ENCODE measurements at regions not wholly inside any gene's neighbourhood (a gene's known extent, or its start where the extent isn't known, plus 50 kb on each side); places are given as distances from the start of the nearest gene placed in this dataset.

DNA sequence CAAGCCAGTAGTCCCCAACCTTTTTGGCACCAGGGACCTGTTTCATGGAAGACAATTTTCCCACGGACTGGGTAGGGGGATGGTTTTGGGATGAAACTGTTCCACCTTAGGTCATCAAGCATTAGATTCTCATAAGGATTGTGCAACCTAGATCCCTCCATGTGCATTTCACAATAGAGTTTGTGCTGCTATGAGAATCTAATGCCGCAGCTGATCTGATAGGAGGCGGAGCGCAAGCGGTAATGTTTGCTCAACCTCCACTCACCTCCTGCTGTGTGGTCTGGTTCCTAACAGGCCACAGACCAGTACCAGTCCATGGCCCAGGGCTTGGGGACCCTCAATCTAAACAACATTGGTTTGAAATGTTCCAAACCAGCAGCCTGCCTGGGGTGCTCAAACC lies 137.0 kb upstream of the STXBP5 start (continued):
- TF ChIP-seq, protein P1, sequence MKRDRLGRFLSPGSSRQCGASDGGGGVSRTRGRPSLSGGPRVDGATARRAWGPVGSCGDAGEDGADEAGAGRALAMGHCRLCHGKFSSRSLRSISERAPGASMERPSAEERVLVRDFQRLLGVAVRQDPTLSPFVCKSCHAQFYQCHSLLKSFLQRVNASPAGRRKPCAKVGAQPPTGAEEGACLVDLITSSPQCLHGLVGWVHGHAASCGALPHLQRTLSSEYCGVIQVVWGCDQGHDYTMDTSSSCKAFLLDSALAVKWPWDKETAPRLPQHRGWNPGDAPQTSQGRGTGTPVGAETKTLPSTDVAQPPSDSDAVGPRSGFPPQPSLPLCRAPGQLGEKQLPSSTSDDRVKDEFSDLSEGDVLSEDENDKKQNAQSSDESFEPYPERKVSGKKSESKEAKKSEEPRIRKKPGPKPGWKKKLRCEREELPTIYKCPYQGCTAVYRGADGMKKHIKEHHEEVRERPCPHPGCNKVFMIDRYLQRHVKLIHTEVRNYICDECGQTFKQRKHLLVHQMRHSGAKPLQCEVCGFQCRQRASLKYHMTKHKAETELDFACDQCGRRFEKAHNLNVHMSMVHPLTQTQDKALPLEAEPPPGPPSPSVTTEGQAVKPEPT (CRISPR knock-in tag; IDR thresholded peaks at IDR 0.05; ENCODE audit: low read depth) = no peak
- TF ChIP-seq ZNF317 (CRISPR knock-in tag; IDR thresholded peaks at IDR 0.05) (no peak), ZNF878 (CRISPR knock-in tag; IDR thresholded peaks at IDR 0.05) (no peak), ZNF264 (CRISPR knock-in tag; IDR thresholded peaks at IDR 0.05) (no peak), MAFG (CRISPR knock-in tag; IDR thresholded peaks at IDR 0.05) (no peak), ZSCAN21 (CRISPR knock-in tag; IDR thresholded peaks at IDR 0.05; ENCODE audit: borderline replicate concordance) (no peak; the same call in 1 of the 2 replicates), CEBPG (CRISPR knock-in tag; IDR thresholded peaks at IDR 0.05) (peak; percentile 88), ZBTB38 (CRISPR knock-in tag; IDR thresholded peaks at IDR 0.05) (no peak), FOXA3 (CRISPR knock-in tag; IDR thresholded peaks at IDR 0.05) (peak; percentile 48), ZFYVE20 (CRISPR knock-in tag; IDR thresholded peaks at IDR 0.05; ENCODE audit: borderline replicate concordance, low read depth) (no peak), GLI4 (CRISPR knock-in tag; IDR thresholded peaks at IDR 0.05; ENCODE audit: borderline replicate concordance) (no peak), U2AF1 (optimal IDR thresholded peaks at IDR 0.05; ENCODE audit: low read depth, low read length) (no peak), SP140L (CRISPR knock-in tag; IDR thresholded peaks at IDR 0.05; ENCODE audit: borderline replicate concordance) (no peak), ATF1 (CRISPR knock-in tag; IDR thresholded peaks at IDR 0.05) (no peak), ZNF382 (CRISPR knock-in tag; IDR thresholded peaks at IDR 0.05; ENCODE audit: borderline replicate concordance) (no peak), LCORL (IDR thresholded peaks at IDR 0.05) (no peak), LCORL (CRISPR knock-in tag; IDR thresholded peaks at IDR 0.05) (no peak), NFKB2 (CRISPR knock-in tag; IDR thresholded peaks at IDR 0.05; ENCODE audit: borderline replicate concordance) (no peak), GFI1 (CRISPR knock-in tag; IDR thresholded peaks at IDR 0.05; ENCODE audit: borderline replicate concordance) (no peak), MTA3 (CRISPR knock-in tag; IDR thresholded peaks at IDR 0.05) (no peak), POLR2AphosphoS5 (IDR thresholded peaks at IDR 0.05; ENCODE audit: low read depth, low read length) (no peak), RFX1 (IDR thresholded peaks at IDR 0.05) (no peak), NAIF1 (CRISPR knock-in tag; IDR thresholded peaks at IDR 0.05; ENCODE audit: borderline replicate concordance) (no peak), NFATC3 (CRISPR knock-in tag; IDR thresholded peaks at IDR 0.05) (no peak), ZBTB21 (CRISPR knock-in tag; IDR thresholded peaks at IDR 0.05) (no peak), KLF9 (CRISPR knock-in tag; IDR thresholded peaks at IDR 0.05; ENCODE audit: low read depth) (no peak), ZNF460 (CRISPR knock-in tag; IDR thresholded peaks at IDR 0.05; ENCODE audit: borderline replicate concordance) (no peak), CENPT (CRISPR knock-in tag; IDR thresholded peaks at IDR 0.05; ENCODE audit: low read depth) (no peak), ZFP90 (CRISPR knock-in tag; IDR thresholded peaks at IDR 0.05; ENCODE audit: borderline replicate concordance) (no peak), KAT8 (CRISPR knock-in tag; IDR thresholded peaks at IDR 0.05) (no peak)
- TF ChIP-seq, protein P2, sequence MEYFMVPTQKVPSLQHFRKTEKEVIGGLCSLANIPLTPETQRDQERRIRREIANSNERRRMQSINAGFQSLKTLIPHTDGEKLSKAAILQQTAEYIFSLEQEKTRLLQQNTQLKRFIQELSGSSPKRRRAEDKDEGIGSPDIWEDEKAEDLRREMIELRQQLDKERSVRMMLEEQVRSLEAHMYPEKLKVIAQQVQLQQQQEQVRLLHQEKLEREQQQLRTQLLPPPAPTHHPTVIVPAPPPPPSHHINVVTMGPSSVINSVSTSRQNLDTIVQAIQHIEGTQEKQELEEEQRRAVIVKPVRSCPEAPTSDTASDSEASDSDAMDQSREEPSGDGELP (IDR thresholded peaks at IDR 0.05; ENCODE audit: borderline replicate concordance, low read depth) = peak; percentile 61
- TF ChIP-seq, protein P3, sequence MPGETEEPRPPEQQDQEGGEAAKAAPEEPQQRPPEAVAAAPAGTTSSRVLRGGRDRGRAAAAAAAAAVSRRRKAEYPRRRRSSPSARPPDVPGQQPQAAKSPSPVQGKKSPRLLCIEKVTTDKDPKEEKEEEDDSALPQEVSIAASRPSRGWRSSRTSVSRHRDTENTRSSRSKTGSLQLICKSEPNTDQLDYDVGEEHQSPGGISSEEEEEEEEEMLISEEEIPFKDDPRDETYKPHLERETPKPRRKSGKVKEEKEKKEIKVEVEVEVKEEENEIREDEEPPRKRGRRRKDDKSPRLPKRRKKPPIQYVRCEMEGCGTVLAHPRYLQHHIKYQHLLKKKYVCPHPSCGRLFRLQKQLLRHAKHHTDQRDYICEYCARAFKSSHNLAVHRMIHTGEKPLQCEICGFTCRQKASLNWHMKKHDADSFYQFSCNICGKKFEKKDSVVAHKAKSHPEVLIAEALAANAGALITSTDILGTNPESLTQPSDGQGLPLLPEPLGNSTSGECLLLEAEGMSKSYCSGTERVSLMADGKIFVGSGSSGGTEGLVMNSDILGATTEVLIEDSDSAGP (CRISPR knock-in tag; IDR thresholded peaks at IDR 0.05; ENCODE audit: borderline replicate concordance) = no peak
